DND-41 (cell line): ENCODE measurements at regions not wholly inside any gene's neighbourhood (a gene's known extent, or its start where the extent isn't known, plus 50 kb on each side); places are given as distances from the start of the nearest gene placed in this dataset.

Source experiments
- EZH2 ChIP-seq: IDR thresholded peaks from 3 replicates; pipeline ENCODE4 v1.6.1; 2012; ENCODE audit warnings: borderline replicate concordance, low read depth, mild to moderate bottlenecking, moderate library complexity, low read length, inconsistent platforms; ENCODE audit not compliant: severe bottlenecking
- TF ChIP-seq, protein P1 (sequence below): IDR thresholded peaks from 2 replicates; pipeline ENCODE4 v1.5.1; 2012; ENCODE audit warnings: borderline replicate concordance, low read length, moderate library complexity, mild to moderate bottlenecking; ENCODE audit not compliant: poor library complexity, severe bottlenecking; ENCODE audit errors: extremely low read depth

DNA sequence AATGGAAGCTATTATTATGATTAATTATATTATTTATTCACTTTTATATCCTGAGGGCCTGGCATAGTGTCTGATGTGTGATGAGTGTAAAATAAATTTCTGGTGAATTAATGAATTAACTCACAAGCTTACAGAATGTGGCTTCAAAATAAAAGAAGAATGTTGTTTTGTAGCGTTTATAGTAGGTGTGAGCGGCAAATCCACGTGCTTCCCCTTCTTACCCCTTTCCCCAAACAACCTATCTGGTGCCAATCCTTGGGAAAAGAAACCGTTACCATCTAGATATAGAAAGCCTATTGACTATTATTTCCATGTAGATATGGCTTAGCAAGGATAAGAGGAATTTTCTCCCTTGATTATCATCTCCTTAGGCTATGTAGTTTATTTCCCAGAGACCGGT, 144.6 kb upstream of the CITED2 start:
- no peak for TF ChIP-seq EZH2
- TF ChIP-seq, protein P1, sequence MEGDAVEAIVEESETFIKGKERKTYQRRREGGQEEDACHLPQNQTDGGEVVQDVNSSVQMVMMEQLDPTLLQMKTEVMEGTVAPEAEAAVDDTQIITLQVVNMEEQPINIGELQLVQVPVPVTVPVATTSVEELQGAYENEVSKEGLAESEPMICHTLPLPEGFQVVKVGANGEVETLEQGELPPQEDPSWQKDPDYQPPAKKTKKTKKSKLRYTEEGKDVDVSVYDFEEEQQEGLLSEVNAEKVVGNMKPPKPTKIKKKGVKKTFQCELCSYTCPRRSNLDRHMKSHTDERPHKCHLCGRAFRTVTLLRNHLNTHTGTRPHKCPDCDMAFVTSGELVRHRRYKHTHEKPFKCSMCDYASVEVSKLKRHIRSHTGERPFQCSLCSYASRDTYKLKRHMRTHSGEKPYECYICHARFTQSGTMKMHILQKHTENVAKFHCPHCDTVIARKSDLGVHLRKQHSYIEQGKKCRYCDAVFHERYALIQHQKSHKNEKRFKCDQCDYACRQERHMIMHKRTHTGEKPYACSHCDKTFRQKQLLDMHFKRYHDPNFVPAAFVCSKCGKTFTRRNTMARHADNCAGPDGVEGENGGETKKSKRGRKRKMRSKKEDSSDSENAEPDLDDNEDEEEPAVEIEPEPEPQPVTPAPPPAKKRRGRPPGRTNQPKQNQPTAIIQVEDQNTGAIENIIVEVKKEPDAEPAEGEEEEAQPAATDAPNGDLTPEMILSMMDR: no peak
